Endothelial cell of umbilical vein (primary cell): ENCODE measurements at regions not wholly inside any gene's neighbourhood (a gene's known extent, or its start where the extent isn't known, plus 50 kb on each side); places are given as distances from the start of the nearest gene placed in this dataset.

Experiments
- BruUV-seq: library from RNA; stranded (reverse); fragments of 400-500 nt; replicated peaks from 2 replicates; lab custom pipeline; 2021; lab: Mats Ljungman, UMichigan
- CTCF ChIA-PET: fragments of 300-600, 350-600 bp; sonication (Branson Sonifier 250); formaldehyde crosslinking; loops from one replicate; lab custom pipeline; 2021; ENCODE audit warnings: antibody characterized with exemption, inconsistent platforms; lab: Charles Lee
- POLR2A ChIA-PET: fragments of 300-600, 350-600 bp; sonication (Branson Sonifier 250); formaldehyde crosslinking; loops from one replicate; lab custom pipeline; 2021; ENCODE audit warnings: antibody characterized with exemption, inconsistent platforms; lab: Charles Lee
- DNase-seq: peaks from one replicate; pipeline ENCODE4 v3.0.0-alpha.2; 2011; ENCODE audit warnings: low read depth, low spot score
- FAIRE-seq: peaks from 2 replicates; lab custom pipeline; 2011; peaks lifted over from hg19 to GRCh38; lab: Jason Lieb, UNC
- H2AFZ ChIP-seq: 2 replicates; pipeline ENCODE4 v1.6.0; 2012; ENCODE audit warnings: low read depth, low read length, control low read depth, inconsistent platforms
- H3K27ac ChIP-seq: 2 replicates; pipeline ENCODE4 v1.5.1; 2011; ENCODE audit warnings: low read depth, mild to moderate bottlenecking, control low read depth, low read length, moderate library complexity; ENCODE audit not compliant: insufficient read depth
- H3K27me3 ChIP-seq, 2 experiments: 2 replicates each; pipeline versions ENCODE4 v1.6.0 to v1.6.1; 2011; ENCODE audit warnings: low read length in 2 of 2, mixed read lengths in 1 of 2; ENCODE audit not compliant: control insufficient read depth in 2 of 2, insufficient read depth in 2 of 2
- H3K36me3 ChIP-seq, 2 experiments: 2 replicates in 1 of 2; 3 replicates in 1 of 2; pipeline ENCODE4 v1.5.1; 2011; ENCODE audit warnings: low read length in 2 of 2, mild to moderate bottlenecking in 1 of 2, moderate library complexity in 1 of 2; ENCODE audit not compliant: control insufficient read depth in 2 of 2, insufficient read depth in 2 of 2; ENCODE audit errors: extremely low read depth in 1 of 2
- H3K4me1 ChIP-seq: 3 replicates; pipeline ENCODE4 v1.5.1; 2011; ENCODE audit warnings: mild to moderate bottlenecking, low read length; ENCODE audit not compliant: control insufficient read depth, insufficient read depth; ENCODE audit errors: extremely low read depth
- H3K4me2 ChIP-seq: 2 replicates; pipeline ENCODE4 v1.6.1; 2011; ENCODE audit warnings: low read length, control low read depth, mixed read lengths; ENCODE audit not compliant: insufficient read depth
- H3K4me3 ChIP-seq, 3 experiments: fragments of 200-600 bp in 1 of 3; sonication (generic), shearing (Covaris generic) in 1 of 3; replicated peaks in 1 of 3; 2 replicates each; pipeline ENCODE4 v1.5.1; 2011 to 2016; ENCODE audit warnings: control low read depth in 3 of 3, low read length in 3 of 3, mild to moderate bottlenecking in 2 of 3, inconsistent platforms in 1 of 3, low read depth in 1 of 3, moderate library complexity in 1 of 3; ENCODE audit not compliant: insufficient read depth in 1 of 3
- H3K79me2 ChIP-seq: 2 replicates; pipeline ENCODE4 v1.6.0; 2012; ENCODE audit warnings: low read length, inconsistent platforms; ENCODE audit not compliant: control insufficient read depth, insufficient read depth
- H3K9ac ChIP-seq: replicated peaks from 2 replicates; pipeline ENCODE3; 2011; ENCODE audit warnings: low read length, control low read depth; ENCODE audit not compliant: insufficient read depth; ENCODE audit errors: extremely low read depth
- H3K9me1 ChIP-seq: replicated peaks from 3 replicates; pipeline ENCODE4 v1.6.0; 2011; ENCODE audit warnings: mild to moderate bottlenecking, low read length; ENCODE audit not compliant: control insufficient read depth, insufficient read depth; ENCODE audit errors: extremely low read depth
- H3K9me3 ChIP-seq: replicated peaks from 2 replicates; pipeline ENCODE4 v1.5.1; 2012; ENCODE audit warnings: low read length, inconsistent platforms; ENCODE audit not compliant: control insufficient read depth, insufficient read depth
- H4K20me1 ChIP-seq: replicated peaks from 2 replicates; pipeline ENCODE3; 2011; ENCODE audit warnings: mild to moderate bottlenecking, low read length; ENCODE audit not compliant: control insufficient read depth, insufficient read depth; ENCODE audit errors: extremely low read depth
- EZH2 ChIP-seq: IDR thresholded peaks from 2 replicates; pipeline ENCODE4 v1.6.1; 2012; ENCODE audit warnings: borderline replicate concordance, low read depth, mild to moderate bottlenecking, moderate library complexity, low read length, inconsistent platforms; ENCODE audit not compliant: severe bottlenecking
- FOS ChIP-seq: IDR thresholded peaks from 2 replicates; pipeline ENCODE4 v1.6.1; 2011; ENCODE audit warnings: mild to moderate bottlenecking, low read length, moderate library complexity, borderline replicate concordance; ENCODE audit not compliant: insufficient read depth
- GATA2 ChIP-seq: IDR thresholded peaks from 2 replicates; pipeline ENCODE4 v1.7.0; 2011; ENCODE audit warnings: low read depth, mild to moderate bottlenecking, moderate library complexity, mixed read lengths, low read length; ENCODE audit not compliant: insufficient read length, insufficient read depth
- JUN ChIP-seq: IDR thresholded peaks from 2 replicates; pipeline ENCODE4 v1.6.1; 2011; ENCODE audit warnings: borderline replicate concordance, low read depth; ENCODE audit not compliant: insufficient read length, insufficient read depth
- MAX ChIP-seq: IDR thresholded peaks from 2 replicates; pipeline ENCODE4 v1.6.1; 2011; ENCODE audit not compliant: insufficient read depth, insufficient read length
- MYC ChIP-seq: IDR thresholded peaks from one replicate; pipeline ENCODE4 v1.6.1; 2011; ENCODE audit warnings: mild to moderate bottlenecking, low read depth, low read length
- POLR2A ChIP-seq: IDR thresholded peaks from 2 replicates; pipeline ENCODE4 v1.6.1; 2012; ENCODE audit warnings: low read depth, mild to moderate bottlenecking, control low read depth, low read length
- POLR2AphosphoS5 ChIP-seq: IDR thresholded peaks from 2 replicates; pipeline ENCODE4 v1.6.1; 2012; ENCODE audit warnings: low read depth, mild to moderate bottlenecking, control low read depth, low read length, moderate library complexity; ENCODE audit not compliant: insufficient read depth
- dilution Hi-C: fragments of 300-500 bp; cut with MboI; formaldehyde crosslinking; loops from one replicate; pipeline ENCODE4 v1.15.0; 2019; ENCODE audit warnings: low sequenced_read_pairs; ENCODE audit not compliant: extremely low pct_ligation_motif_present
- intact Hi-C: fragments of 100-400 bp; cut with micrococcal nuclease; formaldehyde crosslinking; loops from one replicate; pipeline ENCODE4 v1.10.0; 2022
- TF ChIP-seq, protein P1 (sequence below), 2 donors: IDR thresholded peaks; 1 replicate in 1 of 2; 2 replicates in 1 of 2; pipeline ENCODE4 v1.5.1; 2011; ENCODE audit warnings: low read length in 2 of 2, mild to moderate bottlenecking in 2 of 2, moderate library complexity in 2 of 2, control low read depth in 1 of 2, inconsistent platforms in 1 of 2, low read depth in 1 of 2; ENCODE audit not compliant: insufficient read depth in 1 of 2; ENCODE audit errors: extremely low read depth in 1 of 2

DNA sequence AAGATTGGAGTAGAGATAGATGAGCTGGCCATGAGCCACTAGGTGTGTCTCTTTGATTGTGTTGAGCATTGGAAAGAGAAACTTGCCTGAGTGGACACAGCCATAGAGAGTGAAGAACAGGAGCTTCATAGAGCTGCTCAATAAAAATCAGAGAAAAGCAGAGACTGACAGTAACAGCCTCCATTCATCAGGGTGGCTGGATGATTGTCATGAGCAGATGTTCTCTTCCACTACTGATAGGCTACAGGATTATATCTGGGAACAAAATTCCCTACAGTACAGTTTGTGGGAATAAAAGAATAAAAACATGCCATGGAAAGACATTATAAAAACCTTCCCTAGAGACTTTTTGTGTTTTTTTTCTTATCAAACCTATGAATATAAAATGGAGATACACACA is 404.8 kb upstream of the ACVR2A start:
- Histone ChIP-seq H3K9me1 (no peaks in the 10 kb centered on the region), H3K4me2 (no peak overlapping the region), H3K27ac (no peak overlapping the region), H3K79me2 (no peaks in the 10 kb centered on the region), H3K36me3 (no peaks in the 10 kb centered on the region), H3K4me1 (no peaks in the 10 kb centered on the region), H3K9ac (no peak overlapping the region), H3K9me3 (no peaks in the 10 kb centered on the region), H4K20me1 (no peaks in the 10 kb centered on the region), H3K4me3 (no peak overlapping the region), H3K27me3 (no peaks in the 10 kb centered on the region), H2AFZ (no peak overlapping the region)
- ChIA-PET POLR2A (no interaction called here), CTCF (no interaction called here)
- no peak for FAIRE-seq
- TF ChIP-seq POLR2A (no peak), MYC (no peak), JUN (no peak), MAX (no peak), FOS (no peak), GATA2 (no peak), EZH2 (no peak), POLR2AphosphoS5 (no peak)
- TF ChIP-seq, protein P1, sequence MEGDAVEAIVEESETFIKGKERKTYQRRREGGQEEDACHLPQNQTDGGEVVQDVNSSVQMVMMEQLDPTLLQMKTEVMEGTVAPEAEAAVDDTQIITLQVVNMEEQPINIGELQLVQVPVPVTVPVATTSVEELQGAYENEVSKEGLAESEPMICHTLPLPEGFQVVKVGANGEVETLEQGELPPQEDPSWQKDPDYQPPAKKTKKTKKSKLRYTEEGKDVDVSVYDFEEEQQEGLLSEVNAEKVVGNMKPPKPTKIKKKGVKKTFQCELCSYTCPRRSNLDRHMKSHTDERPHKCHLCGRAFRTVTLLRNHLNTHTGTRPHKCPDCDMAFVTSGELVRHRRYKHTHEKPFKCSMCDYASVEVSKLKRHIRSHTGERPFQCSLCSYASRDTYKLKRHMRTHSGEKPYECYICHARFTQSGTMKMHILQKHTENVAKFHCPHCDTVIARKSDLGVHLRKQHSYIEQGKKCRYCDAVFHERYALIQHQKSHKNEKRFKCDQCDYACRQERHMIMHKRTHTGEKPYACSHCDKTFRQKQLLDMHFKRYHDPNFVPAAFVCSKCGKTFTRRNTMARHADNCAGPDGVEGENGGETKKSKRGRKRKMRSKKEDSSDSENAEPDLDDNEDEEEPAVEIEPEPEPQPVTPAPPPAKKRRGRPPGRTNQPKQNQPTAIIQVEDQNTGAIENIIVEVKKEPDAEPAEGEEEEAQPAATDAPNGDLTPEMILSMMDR (IDR thresholded peaks at IDR 0.05; ENCODE audit: extremely low read depth in 1 of 2, insufficient read depth in 1 of 2, low read depth in 1 of 2, low read length in 2 of 2) = no peak
- dilution Hi-C loops (no loop called here), intact Hi-C loops (no loop called here)
- DNase-seq = no peak
- BruUV-seq = no TSS peak
